Fibroblast of skin of abdomen (primary cell): ENCODE measurements at regions not wholly inside any gene's neighbourhood (a gene's known extent, or its start where the extent isn't known, plus 50 kb on each side); places are given as distances from the start of the nearest gene placed in this dataset.
A peak's percentile ranks its signal among the peaks of the same experiment; 100 is the strongest.
"Not testable (repeated sequence)": the region's sequence is repeated elsewhere in the genome, so short reads cannot be mapped to it uniquely, and the experiment has no call there.

ENCODE experiments used
- DNase-seq: peaks from one replicate; pipeline ENCODE4 v3.0.0-alpha.2; 2013

DNA sequence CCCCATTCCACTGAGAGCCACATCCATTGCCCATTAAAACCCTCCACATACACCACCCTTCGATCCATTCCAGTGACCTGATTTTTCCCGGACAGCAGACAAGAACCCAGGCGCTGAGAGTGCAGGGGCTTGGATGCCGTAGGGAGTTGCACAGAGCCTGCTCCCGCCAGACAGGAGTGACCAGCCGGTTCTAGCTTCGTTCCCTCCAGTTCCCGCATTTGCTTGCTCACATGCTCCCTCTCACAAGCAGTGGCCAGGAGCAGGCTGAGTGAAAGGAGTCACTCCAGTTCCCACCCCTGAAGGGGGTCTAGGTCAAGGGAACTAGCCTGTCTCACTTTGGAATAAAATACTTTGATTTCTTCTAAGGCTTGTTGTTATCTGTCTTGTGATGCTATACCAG, 119.5 kb downstream of the SKIDA1 start:
- DNase-seq = no peak

DNA sequence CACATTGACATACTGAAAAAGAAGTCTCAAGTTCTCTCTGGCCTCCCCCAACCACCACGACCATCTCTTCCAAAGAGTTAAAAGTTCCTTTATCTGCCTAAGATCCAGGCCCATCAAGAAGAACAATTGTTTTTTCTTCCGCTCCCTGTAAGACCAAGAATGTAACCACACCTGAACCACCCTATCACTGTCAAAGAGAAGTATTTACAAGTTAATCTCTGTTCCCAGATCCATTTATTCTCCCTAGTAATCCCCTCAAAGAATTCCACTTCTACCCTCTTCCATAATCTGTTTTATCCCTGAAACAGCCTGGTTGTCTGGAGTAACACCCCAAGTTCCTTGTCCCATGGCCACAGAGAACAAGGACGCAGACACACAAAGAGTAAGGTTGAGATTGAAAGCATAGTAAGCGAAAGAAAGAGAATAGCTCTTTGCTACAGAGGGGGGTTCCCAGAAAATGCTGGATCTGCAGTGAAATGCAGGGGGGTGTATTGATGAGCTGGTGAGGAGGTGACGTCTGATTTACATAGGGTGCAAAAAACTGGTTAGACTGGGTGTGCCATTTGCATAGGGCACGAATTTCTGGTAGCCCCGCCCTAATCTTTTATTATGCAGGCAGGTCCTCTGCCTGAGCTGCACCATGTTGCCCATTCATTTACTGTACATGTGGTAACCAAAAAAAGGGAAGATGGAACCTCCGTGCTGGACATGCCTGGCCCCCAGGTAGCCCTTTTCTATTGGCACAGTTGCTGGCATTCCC, 122.0 kb downstream of the SKIDA1 start:
- no peak for DNase-seq

- peak; percentile 81 for DNase-seq
Observed at GRCh38 chr10:21402606-21403083, 122.8 kb downstream of the SKIDA1 start.

DNA sequence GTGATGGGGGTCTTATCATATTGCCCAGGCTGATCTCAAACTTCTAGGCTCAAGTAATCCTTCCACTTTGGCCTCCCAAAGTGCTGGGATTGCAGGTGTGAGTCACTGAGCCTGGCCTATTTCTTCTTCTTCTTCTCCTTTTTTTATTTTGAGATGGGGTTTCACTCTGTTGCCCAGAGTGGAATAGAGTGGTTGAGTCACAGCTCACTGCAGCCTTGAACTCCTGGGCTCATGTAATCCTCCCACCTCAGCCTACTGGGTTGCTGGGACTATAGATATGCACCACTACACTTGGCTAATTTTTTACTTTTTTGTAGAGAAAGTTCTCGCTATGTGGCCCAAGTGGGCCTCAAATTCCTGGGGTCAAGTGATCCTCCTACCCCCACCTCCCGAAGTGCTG, 124.3 kb downstream of the SKIDA1 start:
- peak; percentile 52 for DNase-seq

DNA sequence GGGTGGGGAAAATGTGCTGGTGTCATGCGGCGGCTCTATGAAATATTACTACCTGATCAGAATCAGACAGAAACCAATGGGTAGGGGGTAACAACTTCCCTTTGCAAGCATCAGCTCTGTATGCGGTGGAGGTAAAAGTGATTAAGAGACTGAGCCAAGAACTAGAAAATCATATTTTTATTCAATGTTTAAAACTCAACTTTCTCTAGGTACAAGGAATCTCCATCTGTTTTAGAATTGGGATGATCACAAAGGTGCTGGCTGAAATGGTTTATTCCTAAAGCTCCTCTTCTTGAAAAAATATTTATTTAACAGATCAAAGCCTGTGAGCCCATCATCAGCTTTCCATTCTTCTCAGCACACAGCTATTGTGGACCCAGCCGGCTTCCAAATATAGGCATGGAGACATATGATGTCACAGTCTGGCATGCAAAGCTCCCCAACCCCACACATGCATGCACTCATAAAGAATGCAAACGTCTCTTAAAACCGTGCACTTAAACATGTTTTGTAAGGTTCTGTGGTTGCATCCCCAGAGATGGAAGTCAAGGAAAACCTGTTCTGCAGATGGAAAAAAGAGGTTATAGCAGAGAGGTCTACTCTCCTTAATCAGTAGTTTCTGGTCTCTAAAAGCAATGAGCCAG, 126.0 kb downstream of the SKIDA1 start:
- peak; percentile 99 for DNase-seq

- peak; percentile 77 for DNase-seq
Observed at GRCh38 chr10:21398563-21399231, 126.8 kb downstream of the SKIDA1 start.

DNA sequence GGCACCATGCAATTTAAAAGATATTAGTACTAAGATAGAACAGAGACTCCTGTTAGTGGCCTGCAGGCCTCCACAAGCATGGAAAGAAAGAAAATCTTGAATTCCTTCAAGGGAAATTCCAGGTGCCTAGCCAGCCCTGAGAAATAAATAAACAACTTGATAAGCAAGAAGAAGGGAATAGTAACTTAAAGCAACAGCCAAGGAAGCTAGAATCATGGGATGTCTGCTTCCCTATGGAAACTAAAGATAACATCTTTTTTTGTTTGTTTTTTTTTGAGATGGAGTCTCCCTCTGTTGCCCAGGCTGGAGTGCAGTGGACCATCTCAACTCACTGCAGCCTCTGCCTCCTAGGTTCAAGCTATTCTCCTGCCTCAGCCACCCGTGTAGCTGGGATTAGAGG, 128.6 kb downstream of the SKIDA1 start:
- no peak for DNase-seq

- no peak for DNase-seq
Observed at GRCh38 chr10:21393931-21394330, 131.6 kb downstream of the SKIDA1 start.

DNA sequence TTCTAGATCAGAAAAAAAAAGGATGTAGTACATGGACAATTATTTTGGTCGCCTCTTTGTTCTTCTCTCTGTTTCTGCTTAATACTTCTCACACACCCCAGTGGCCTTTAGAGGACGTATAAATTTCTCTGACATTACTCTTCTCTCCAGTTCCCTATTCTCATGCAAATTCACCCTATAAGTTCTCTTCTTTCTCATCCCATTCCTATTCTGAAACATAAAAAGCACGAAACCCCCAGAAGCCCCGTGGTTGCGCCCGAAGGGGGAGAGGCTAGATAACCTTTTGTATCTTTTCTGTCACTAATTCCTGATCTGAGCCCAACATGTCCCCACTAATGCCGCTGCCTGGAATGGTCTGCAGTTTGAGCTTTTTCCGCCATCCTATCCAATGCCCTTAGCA, 136.9 kb downstream of the SKIDA1 start:
- no peak for DNase-seq

DNA sequence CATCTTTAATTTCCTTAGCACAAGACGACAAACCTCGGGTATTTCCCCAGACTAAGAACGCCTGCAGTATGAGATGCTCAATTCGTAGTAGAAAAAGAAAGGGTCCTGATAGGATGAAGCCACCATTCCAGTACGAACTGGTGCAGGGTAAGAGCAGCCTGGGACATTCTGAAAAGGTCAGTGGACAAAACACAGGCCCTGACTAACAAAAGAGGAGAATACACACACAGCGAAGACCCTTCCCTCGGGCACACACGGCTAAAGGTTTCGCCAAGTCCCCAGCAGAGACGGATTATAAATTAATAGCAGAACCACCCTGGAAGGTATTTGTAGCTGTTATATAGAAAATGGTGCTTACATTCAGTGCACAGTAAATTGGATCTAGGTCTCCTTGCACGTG, 137.6 kb downstream of the SKIDA1 start:
- DNase-seq = no peak

DNA sequence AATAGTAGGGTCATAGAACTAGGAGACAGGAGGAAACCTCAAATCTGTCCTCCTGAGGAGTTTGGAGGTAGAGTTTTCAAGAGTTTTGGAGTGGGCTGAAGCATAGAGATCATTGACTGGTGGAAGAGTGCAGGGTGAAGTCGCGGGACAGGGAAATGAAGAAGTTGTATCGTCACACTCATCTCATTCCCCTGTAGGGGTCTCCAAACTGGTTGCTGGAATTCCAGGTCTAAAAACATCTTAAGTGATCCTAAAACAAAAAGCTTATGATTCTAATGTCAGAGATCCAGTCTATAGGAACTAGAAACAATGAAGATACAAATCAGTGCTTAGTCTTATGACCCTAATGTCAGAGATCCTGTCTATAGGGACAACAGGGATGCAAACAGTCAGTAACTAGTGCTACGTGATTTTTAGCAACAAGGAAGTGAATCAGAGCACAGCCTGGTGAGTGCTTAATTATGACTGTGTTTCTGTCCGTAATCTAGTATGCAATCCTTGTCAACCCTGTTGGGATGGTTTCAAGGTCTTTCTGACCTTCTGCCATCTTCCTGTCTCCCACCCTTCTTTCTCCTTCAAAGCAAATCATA, 139.4 kb downstream of the SKIDA1 start:
- no peak for DNase-seq

DNA sequence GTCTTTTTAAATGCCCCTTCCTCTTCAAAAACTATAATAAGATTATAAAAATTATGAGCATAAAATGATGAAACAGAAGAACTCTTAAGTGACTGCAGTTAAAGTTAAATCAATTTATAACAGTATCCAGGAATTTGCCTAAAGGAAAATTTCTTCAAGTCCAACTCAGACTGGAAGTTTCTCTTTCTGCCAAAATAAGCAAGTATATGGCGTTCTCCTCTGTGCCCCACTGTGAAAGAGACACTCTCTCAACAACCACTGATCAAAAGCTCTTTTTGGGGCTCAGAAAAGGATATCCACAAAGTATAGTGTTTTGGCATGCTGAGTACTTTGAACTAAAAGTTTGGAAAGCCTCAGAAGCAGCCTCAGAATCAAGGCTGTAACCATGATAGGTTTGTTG, 139.9 kb downstream of the SKIDA1 start:
- DNase-seq = no peak

- DNase-seq = no peak
Observed at GRCh38 chr10:21379143-21379542, 146.3 kb downstream of the SKIDA1 start.

DNA sequence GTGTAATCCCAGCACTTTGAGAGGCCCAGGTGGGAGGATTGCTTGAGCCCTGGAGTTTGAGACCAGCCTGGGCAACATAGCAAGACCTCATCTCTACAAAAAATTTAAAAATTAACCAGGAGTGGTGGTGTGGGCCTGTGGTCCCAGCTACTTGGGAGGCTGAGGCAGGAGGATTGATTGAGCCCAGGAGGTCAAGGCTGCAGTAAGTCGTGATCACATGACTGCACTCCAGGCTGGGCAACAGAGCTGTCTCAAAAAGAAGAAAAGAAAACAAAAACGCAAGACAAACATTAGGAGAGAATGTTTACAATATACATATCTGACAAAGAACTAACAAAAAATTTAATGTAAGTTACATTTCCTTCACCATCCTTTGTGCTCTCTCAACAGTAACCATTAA, 150.2 kb downstream of the SKIDA1 start:
- DNase-seq = not testable (repeated sequence)

GRCh38 chr10:21373881-21374280, 151.6 kb downstream of the SKIDA1 start:
- DNase-seq = not testable (repeated sequence)

GRCh38 chr10:21372651-21373410, 152.7 kb downstream of the SKIDA1 start:
- peak; percentile 97 for DNase-seq

- peak; percentile 60 for DNase-seq
Observed at GRCh38 chr10:21369697-21370096, 155.8 kb downstream of the SKIDA1 start.

DNA sequence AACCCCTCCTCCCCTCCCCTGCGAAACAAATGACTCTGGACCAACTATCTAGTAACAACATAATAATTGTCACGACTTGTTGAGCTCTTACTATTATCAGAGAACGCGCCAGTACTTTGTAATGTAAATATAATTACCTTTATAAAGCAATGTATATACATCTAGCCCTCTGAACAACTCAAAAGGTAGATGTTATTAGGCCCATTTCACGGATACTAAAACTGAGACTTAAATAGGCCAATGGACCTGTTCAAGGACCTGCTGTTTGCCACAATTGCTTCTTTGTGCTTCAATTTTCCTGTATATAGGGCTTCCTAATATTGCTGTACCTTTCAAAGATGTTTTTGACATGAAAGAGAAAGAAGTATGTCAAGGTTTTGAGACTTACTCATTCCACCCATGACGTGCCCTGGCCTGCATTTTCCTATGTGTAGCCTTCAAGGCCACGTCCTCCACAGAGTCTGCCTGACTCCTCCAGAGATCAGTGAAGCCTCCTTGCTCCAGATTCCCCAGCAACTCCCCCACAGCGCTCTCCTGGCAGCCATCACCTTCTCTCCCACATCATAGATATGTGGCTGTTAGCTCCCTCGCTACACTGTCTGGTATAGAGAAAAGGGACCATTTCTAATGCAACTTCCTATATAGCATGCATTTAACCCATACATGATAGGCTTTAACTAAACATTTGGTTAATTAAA, 156.6 kb downstream of the SKIDA1 start:
- DNase-seq = peak; percentile 45

DNA sequence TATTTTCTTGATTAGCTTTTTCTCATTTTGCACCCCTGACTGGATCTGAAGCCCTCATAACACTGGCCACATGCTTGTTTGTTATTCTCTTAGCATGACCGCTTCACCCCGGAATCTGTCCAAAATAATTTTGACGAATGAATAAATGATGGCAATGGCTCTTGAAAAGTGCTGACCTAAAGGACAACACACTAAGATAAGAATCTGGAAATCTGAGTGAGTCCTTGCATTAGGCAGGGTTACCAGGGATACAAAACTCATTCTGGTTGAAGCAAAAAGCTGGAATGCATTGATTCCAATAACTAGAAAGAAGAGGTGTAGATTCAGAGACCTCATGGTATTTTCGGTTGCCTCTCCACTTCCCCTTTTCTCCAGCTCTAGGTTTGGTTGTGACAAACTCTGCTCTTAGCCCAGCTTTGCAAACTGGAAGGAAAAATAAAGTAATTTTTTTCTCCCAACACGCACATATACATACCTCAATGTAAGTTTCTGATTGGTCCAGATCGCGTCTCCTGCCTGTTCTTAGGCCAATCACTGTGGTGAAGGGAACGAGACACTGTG, 157.4 kb downstream of the SKIDA1 start:
- DNase-seq = no peak

- DNase-seq = peak; percentile 58
Observed at GRCh38 chr10:21366108-21366507, 159.4 kb downstream of the SKIDA1 start.
